Caco-2 (cell line): ENCODE measurements at regions not wholly inside any gene's neighbourhood (a gene's known extent, or its start where the extent isn't known, plus 50 kb on each side); places are given as distances from the start of the nearest gene placed in this dataset.

Source experiments
- BruUV-seq: library from RNA; stranded (reverse); fragments of 400-500 nt; replicated peaks from 2 replicates; lab custom pipeline; 2021; lab: Mats Ljungman, UMichigan
- CTCF ChIA-PET: fragments of 300-600 bp; sonication (Branson Sonifier 250); formaldehyde crosslinking; loops from one replicate; lab custom pipeline; 2022; ENCODE audit warnings: antibody characterized with exemption; lab: Charles Lee
- POLR2A ChIA-PET: fragments of 300-600 bp; sonication (Branson Sonifier 250); formaldehyde crosslinking; loops from one replicate; lab custom pipeline; 2022; ENCODE audit warnings: antibody characterized with exemption; lab: Charles Lee
- DNase-seq, 2 experiments: peaks; one replicate each; pipeline versions ENCODE4 v3.0.0 to v3.0.0-alpha.2; 2020 to 2022
- H3K27me3 ChIP-seq: replicated peaks from 2 replicates; pipeline ENCODE4 v1.6.0; 2011; ENCODE audit warnings: low read length; ENCODE audit not compliant: control insufficient read depth, insufficient read depth
- H3K36me3 ChIP-seq: 2 replicates; pipeline ENCODE4 v1.5.1; 2011; ENCODE audit warnings: low read length; ENCODE audit not compliant: control insufficient read depth, insufficient read depth
- H3K4me1 ChIP-seq: fragments of 250-450 bp; sonication (Bioruptor Pico); 2 replicates; pipeline ENCODE4 v1.5.1; 2020; ENCODE audit warnings: mild to moderate bottlenecking
- H3K4me3 ChIP-seq: 2 replicates; pipeline ENCODE4 v1.5.1; 2011; ENCODE audit warnings: low read depth, mild to moderate bottlenecking, control low read depth, low read length
- H3K9me3 ChIP-seq: fragments of 250-450 bp; sonication (Bioruptor Pico); 2 replicates; pipeline ENCODE4 v1.5.1; 2020; ENCODE audit warnings: mild to moderate bottlenecking, moderate library complexity
- H3K27ac Mint-ChIP-seq: one replicate; pipeline ENCODE4 v1.8.0; 2022; ENCODE audit warnings: mixed read lengths; ENCODE audit not compliant: unreplicated experiment
- H3K27me3 Mint-ChIP-seq: one replicate; pipeline ENCODE4 v1.8.0; 2022; ENCODE audit warnings: mixed read lengths; ENCODE audit not compliant: insufficient read depth, unreplicated experiment
- H3K36me3 Mint-ChIP-seq: one replicate; pipeline ENCODE4 v1.8.0; 2022; ENCODE audit warnings: mild to moderate bottlenecking, mixed read lengths; ENCODE audit not compliant: insufficient read depth, unreplicated experiment
- H3K4me1 Mint-ChIP-seq: one replicate; pipeline ENCODE4 v1.8.0; 2022; ENCODE audit warnings: low read depth, mixed read lengths; ENCODE audit not compliant: unreplicated experiment
- H3K4me3 Mint-ChIP-seq: one replicate; pipeline ENCODE4 v1.8.0; 2022; ENCODE audit warnings: mild to moderate bottlenecking, moderate library complexity, mixed read lengths; ENCODE audit not compliant: unreplicated experiment
- H3K9me3 Mint-ChIP-seq: one replicate; pipeline ENCODE4 v1.8.0; 2022; ENCODE audit warnings: mixed read lengths; ENCODE audit not compliant: unreplicated experiment
- intact Hi-C: fragments of 100-400 bp; cut with micrococcal nuclease; formaldehyde crosslinking; loops from one replicate; pipeline ENCODE4 v1.10.0; 2022; ENCODE audit not compliant: unreplicated experiment
- TF ChIP-seq, protein P1 (sequence below), 2 experiments: fragments of 200-600 bp in 1 of 2; IDR thresholded peaks; 1 replicate in 1 of 2; 2 replicates in 1 of 2; pipeline versions ENCODE4 v1.5.1 to v1.8.0; 2011 to 2022; ENCODE audit warnings: antibody characterized with exemption in 1 of 2, control low read depth in 1 of 2, inconsistent platforms in 1 of 2, low read depth in 1 of 2, low read length in 1 of 2, mild to moderate bottlenecking in 1 of 2, moderate library complexity in 1 of 2; ENCODE audit not compliant: insufficient read depth in 1 of 2, severe bottlenecking in 1 of 2, unreplicated experiment in 1 of 2

DNA sequence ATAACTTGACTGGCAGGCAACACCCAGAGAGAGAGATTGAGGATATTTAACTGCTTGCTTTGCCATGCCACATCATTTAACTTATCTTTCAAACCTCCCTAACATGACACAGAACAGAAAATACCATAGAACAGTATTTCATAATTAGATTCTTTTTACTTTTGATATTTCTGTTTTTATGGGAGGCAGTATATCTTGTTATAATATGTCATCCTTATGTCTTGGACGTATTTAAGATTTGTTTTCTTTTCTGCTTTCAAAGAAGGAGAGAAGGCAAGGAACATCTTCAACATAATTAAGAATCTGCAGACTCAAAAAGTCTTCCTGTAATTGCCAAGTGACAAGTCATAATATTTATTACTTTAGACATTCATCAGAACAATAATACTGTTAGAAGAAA, 1283.7 kb downstream of the GRIK2 start:
- H3K4me3 ChIP-seq, result no peak overlapping the region
- Mint-ChIP-seq H3K27me3 (no peaks in the 10 kb centered on the region), H3K4me1 (peaks cover 13% of the 10 kb centered on the region), H3K36me3 (no peaks in the 10 kb centered on the region), H3K4me3 (no peak overlapping the region), H3K9me3 (no peaks in the 10 kb centered on the region), H3K27ac (no peak overlapping the region)
- H3K9me3 ChIP-seq, result no peaks in the 10 kb centered on the region
- TF ChIP-seq, protein P1, sequence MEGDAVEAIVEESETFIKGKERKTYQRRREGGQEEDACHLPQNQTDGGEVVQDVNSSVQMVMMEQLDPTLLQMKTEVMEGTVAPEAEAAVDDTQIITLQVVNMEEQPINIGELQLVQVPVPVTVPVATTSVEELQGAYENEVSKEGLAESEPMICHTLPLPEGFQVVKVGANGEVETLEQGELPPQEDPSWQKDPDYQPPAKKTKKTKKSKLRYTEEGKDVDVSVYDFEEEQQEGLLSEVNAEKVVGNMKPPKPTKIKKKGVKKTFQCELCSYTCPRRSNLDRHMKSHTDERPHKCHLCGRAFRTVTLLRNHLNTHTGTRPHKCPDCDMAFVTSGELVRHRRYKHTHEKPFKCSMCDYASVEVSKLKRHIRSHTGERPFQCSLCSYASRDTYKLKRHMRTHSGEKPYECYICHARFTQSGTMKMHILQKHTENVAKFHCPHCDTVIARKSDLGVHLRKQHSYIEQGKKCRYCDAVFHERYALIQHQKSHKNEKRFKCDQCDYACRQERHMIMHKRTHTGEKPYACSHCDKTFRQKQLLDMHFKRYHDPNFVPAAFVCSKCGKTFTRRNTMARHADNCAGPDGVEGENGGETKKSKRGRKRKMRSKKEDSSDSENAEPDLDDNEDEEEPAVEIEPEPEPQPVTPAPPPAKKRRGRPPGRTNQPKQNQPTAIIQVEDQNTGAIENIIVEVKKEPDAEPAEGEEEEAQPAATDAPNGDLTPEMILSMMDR (IDR thresholded peaks at IDR 0.05; ENCODE audit: insufficient read depth in 1 of 2, low read depth in 1 of 2, low read length in 1 of 2, severe bottlenecking in 1 of 2, unreplicated experiment in 1 of 2), result no peak
- intact Hi-C loops, result no loop called here
- H3K36me3 ChIP-seq, result no peaks in the 10 kb centered on the region
- ChIA-PET POLR2A (no interaction called here), CTCF (no interaction called here)
- no TSS peak for BruUV-seq
- no peaks in the 10 kb centered on the region for H3K27me3 ChIP-seq
- no peak for DNase-seq
- peaks cover 19% of the 10 kb centered on the region for H3K4me1 ChIP-seq

DNA sequence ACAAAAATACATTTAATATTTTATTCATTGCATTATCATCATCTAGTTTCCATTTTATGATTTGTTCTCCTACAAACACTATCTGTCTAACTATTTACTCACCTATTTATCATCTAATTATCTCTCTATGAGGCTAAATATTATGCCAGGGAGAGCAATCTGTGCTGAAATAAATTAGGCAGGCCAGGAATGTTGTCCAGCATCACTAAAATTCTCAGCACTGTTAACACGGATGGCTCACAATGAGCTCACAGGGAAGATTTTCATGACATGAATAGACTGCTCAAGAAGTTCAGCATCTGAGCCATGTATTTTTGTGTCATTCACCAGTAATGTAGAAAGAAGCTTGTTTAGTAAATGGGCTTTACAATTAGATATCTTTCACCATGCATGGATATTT, 1277.2 kb downstream of the GRIK2 start:
- H3K4me3 Mint-ChIP-seq, result no peak overlapping the region
- intact Hi-C loops, result no loop called here
- ChIA-PET CTCF (no interaction called here), POLR2A (no interaction called here)
- no peaks in the 10 kb centered on the region for H3K36me3 Mint-ChIP-seq
- no peak overlapping the region for H3K27ac Mint-ChIP-seq
- DNase-seq, result no peak
- H3K4me1 ChIP-seq, result no peaks in the 10 kb centered on the region
- BruUV-seq, result no TSS peak
- TF ChIP-seq, protein P1 (IDR thresholded peaks at IDR 0.05; ENCODE audit: insufficient read depth in 1 of 2, low read depth in 1 of 2, low read length in 1 of 2, severe bottlenecking in 1 of 2, unreplicated experiment in 1 of 2), result no peak
- H3K9me3 Mint-ChIP-seq, result no peaks in the 10 kb centered on the region
- no peaks in the 10 kb centered on the region for H3K36me3 ChIP-seq
- no peaks in the 10 kb centered on the region for H3K27me3 Mint-ChIP-seq
- H3K27me3 ChIP-seq, result no peaks in the 10 kb centered on the region
- no peaks in the 10 kb centered on the region for H3K9me3 ChIP-seq
- H3K4me3 ChIP-seq, result no peak overlapping the region
- H3K4me1 Mint-ChIP-seq, result no peaks in the 10 kb centered on the region

- no peaks in the 10 kb centered on the region for H3K9me3 Mint-ChIP-seq
- TF ChIP-seq, protein P1 (IDR thresholded peaks at IDR 0.05; ENCODE audit: insufficient read depth in 1 of 2, low read depth in 1 of 2, low read length in 1 of 2, severe bottlenecking in 1 of 2, unreplicated experiment in 1 of 2), result no peak
- H3K27ac Mint-ChIP-seq, result no peak overlapping the region
- intact Hi-C loops, result no loop called here
- Histone ChIP-seq H3K36me3 (no peaks in the 10 kb centered on the region), H3K9me3 (no peaks in the 10 kb centered on the region), H3K27me3 (no peaks in the 10 kb centered on the region), H3K4me3 (no peak overlapping the region), H3K4me1 (no peaks in the 10 kb centered on the region)
- no TSS peak for BruUV-seq
- H3K4me1 Mint-ChIP-seq, result no peaks in the 10 kb centered on the region
- CTCF ChIA-PET, result no interaction called here
- H3K4me3 Mint-ChIP-seq, result no peak overlapping the region
- POLR2A ChIA-PET, result no interaction called here
- DNase-seq, result no peak
- no peaks in the 10 kb centered on the region for H3K27me3 Mint-ChIP-seq
- H3K36me3 Mint-ChIP-seq, result no peaks in the 10 kb centered on the region
Observed at GRCh38 chr6:102662851-102663250, 1269.3 kb downstream of the GRIK2 start.
